Erythroblast (primary cell): ENCODE measurements at regions not wholly inside any gene's neighbourhood (a gene's known extent, or its start where the extent isn't known, plus 50 kb on each side); places are given as distances from the start of the nearest gene placed in this dataset.
"Not testable (repeated sequence)": the region's sequence is repeated elsewhere in the genome, so short reads cannot be mapped to it uniquely, and the experiment has no call there.

Experiments
- GATA1 ChIP-seq: IDR thresholded peaks from 2 replicates; pipeline ENCODE4 v1.6.1; 2011; ENCODE audit warnings: low read depth, mild to moderate bottlenecking, control low read depth, low read length, moderate library complexity
- POLR2A ChIP-seq: IDR thresholded peaks from 2 replicates; pipeline ENCODE4 v1.6.1; 2011; ENCODE audit warnings: mild to moderate bottlenecking, low read length

DNA sequence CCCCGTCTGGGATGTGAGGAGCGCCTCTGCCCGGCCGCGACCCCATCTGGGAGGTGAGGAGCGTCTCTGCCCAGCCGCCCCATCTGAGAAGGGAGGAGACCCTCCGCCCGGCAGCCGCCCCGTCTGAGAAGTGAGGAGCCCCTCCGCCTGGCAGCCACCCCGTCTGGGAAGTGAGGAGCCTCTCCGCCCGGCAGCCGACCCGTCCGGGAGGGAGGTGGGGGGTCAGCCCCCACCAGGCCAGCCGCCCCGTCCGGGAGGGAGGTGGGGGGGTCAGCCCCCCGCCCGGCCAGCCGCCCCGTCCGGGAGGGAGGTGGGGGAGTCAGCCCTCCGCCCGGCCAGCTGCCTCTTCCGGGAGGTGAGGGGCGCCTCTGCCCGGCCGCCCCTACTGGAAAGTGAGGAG is 454.4 kb upstream of the CAMK1G start:
- TF ChIP-seq POLR2A, GATA1: not testable (repeated sequence)
